ENCODE measurements at regions not wholly inside any gene's neighbourhood (a gene's known extent, or its start where the extent isn't known, plus 50 kb on each side); places are given as distances from the start of the nearest gene placed in this dataset.
"Not testable (repeated sequence)": the region's sequence is repeated elsewhere in the genome, so short reads cannot be mapped to it uniquely, and the experiment has no call there.

GRCh38 chrX:1807301-1807731 lies 192.5 kb downstream of the ASMT start:
- H3K27me3 ChIP-seq (ENCODE audit: control insufficient read depth, insufficient read depth, low read length) = peaks cover 6% of the 10 kb centered on the region
- no peak overlapping the region for H3K4me3 ChIP-seq (ENCODE audit: low read length)
- WGBS (ENCODE audit: insufficient coverage) = 6% methylated on average over 9 of the region's 12 CpGs
- no peaks in the 10 kb centered on the region for H3K9me3 ChIP-seq (replicated peaks; ENCODE audit: control insufficient read depth, low read depth, low read length)
- DNase-seq = peak; percentile 21
- H3K4me1 ChIP-seq (ENCODE audit: control insufficient read depth, insufficient read depth, low read length) = no peaks in the 10 kb centered on the region
- H3K27ac ChIP-seq (ENCODE audit: low read length) = no peak overlapping the region
- H3K36me3 ChIP-seq (ENCODE audit: control insufficient read depth, insufficient read depth, low read length) = no peaks in the 10 kb centered on the region

DNA sequence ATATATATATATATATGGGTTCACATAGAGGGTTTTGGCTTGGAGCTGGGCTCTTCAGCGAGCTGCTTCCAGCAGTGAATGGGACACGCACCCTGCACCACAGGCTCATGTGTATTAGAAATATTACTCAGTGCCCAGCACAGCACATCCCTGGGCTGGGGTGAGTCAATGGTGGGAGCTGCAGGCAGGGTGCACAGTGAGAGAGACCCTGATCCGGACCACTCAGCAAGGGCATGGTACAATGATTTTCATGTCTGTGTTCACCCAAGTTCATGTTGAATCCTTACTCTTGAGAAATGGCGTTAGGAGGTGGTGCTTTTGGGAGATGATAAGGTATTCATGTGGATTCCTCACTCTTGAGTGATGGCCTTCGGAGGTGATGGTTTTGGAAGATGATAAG lies 194.7 kb downstream of the ASMT start:
- H3K36me3 ChIP-seq (ENCODE audit: control insufficient read depth, insufficient read depth, low read length) = no peaks in the 10 kb centered on the region
- H3K4me1 ChIP-seq (ENCODE audit: control insufficient read depth, insufficient read depth, low read length) = no peaks in the 10 kb centered on the region
- WGBS (ENCODE audit: insufficient coverage) = 80% methylated on average over 2 of the region's 5 CpGs
- no peak for DNase-seq
- H3K27ac ChIP-seq (ENCODE audit: low read length) = no peak overlapping the region
- H3K27me3 ChIP-seq (ENCODE audit: control insufficient read depth, insufficient read depth, low read length) = peaks cover 8% of the 10 kb centered on the region
- H3K4me3 ChIP-seq (ENCODE audit: low read length) = no peak overlapping the region
- H3K9me3 ChIP-seq (replicated peaks; ENCODE audit: control insufficient read depth, low read depth, low read length) = no peaks in the 10 kb centered on the region

DNA sequence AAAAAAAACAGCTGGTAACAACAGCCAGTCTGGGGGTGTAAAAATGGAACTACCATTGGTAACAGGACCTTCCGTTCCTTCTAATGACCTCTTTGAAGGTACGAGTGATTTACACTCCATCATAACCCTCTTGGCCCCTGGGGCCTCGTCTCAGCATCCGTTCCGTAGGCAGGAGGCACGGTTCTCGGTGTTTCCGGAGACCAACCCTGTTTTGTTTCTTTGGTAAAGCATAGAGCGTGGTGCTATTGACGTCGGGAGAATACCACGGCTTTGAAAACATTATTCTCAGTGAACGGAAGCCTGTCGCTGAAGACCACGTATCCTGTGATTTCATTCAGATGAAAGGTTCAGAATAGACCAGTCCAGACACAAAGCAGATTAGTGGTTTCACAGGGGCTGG lies 198.9 kb downstream of the ASMT start:
- H3K4me3 ChIP-seq (ENCODE audit: low read length) = no peak overlapping the region
- 22% methylated on average over 9 of the region's 15 CpGs for WGBS (ENCODE audit: insufficient coverage)
- no peak for DNase-seq
- H3K9me3 ChIP-seq (replicated peaks; ENCODE audit: control insufficient read depth, low read depth, low read length) = no peaks in the 10 kb centered on the region
- H3K27me3 ChIP-seq (ENCODE audit: control insufficient read depth, insufficient read depth, low read length) = peaks cover 5% of the 10 kb centered on the region
- H3K27ac ChIP-seq (ENCODE audit: low read length) = no peak overlapping the region
- no peaks in the 10 kb centered on the region for H3K4me1 ChIP-seq (ENCODE audit: control insufficient read depth, insufficient read depth, low read length)
- H3K36me3 ChIP-seq (ENCODE audit: control insufficient read depth, insufficient read depth, low read length) = no peaks in the 10 kb centered on the region

DNA sequence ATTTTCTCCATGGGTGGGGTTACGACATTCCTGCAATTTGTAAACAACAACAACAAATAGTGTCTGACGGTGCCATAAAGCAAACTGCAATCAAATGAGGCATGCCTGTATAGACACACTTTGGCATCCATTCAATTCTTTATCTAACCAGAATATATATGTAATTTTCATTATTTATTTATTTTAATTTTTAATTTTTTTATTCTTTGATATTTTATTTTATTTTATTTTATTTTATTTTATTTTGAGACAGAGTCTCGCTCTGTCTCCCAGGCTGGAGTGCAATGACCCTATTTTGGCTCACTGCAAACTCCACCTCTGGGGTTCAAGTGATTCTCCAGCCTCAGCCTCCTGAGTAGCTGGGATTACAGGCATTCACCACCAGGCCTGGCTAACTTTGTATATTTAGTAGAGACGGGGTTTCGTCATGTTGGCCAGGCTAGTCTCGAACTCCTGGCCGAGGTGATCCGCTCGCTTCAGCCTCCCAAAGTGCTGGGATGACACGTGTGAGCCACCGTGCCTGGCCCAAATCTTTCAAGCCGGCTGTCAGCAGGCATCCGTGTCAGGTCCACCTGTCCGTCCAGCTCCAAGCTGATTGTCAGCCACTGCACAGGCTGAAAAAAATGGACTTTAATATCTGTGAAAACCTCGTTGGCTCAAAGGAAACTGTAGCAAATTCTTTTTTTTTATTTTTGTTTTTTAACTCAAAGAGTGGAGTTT lies 200.8 kb downstream of the ASMT start:
- no peak overlapping the region for H3K27ac ChIP-seq (ENCODE audit: low read length)
- 92% methylated on average over 10 of the region's 15 CpGs for WGBS (ENCODE audit: insufficient coverage)
- no peaks in the 10 kb centered on the region for H3K4me1 ChIP-seq (ENCODE audit: control insufficient read depth, insufficient read depth, low read length)
- no peaks in the 10 kb centered on the region for H3K36me3 ChIP-seq (ENCODE audit: control insufficient read depth, insufficient read depth, low read length)
- peaks cover 5% of the 10 kb centered on the region for H3K27me3 ChIP-seq (ENCODE audit: control insufficient read depth, insufficient read depth, low read length)
- H3K9me3 ChIP-seq (replicated peaks; ENCODE audit: control insufficient read depth, low read depth, low read length) = no peaks in the 10 kb centered on the region
- no peak overlapping the region for H3K4me3 ChIP-seq (ENCODE audit: low read length)
- no peak for DNase-seq

GRCh38 chrX:1816387-1816982 lies 201.6 kb downstream of the ASMT start:
- not testable (repeated sequence) for H3K36me3 ChIP-seq (ENCODE audit: control insufficient read depth, insufficient read depth, low read length); H3K27ac ChIP-seq (ENCODE audit: low read length); H3K4me3 ChIP-seq (ENCODE audit: low read length); H3K27me3 ChIP-seq (ENCODE audit: control insufficient read depth, insufficient read depth, low read length); H3K4me1 ChIP-seq (ENCODE audit: control insufficient read depth, insufficient read depth, low read length); DNase-seq; H3K9me3 ChIP-seq (replicated peaks; ENCODE audit: control insufficient read depth, low read depth, low read length)
- WGBS (ENCODE audit: insufficient coverage) = 70% methylated on average over 2 of the region's 17 CpGs

- Histone ChIP-seq H3K36me3 (ENCODE audit: control insufficient read depth, insufficient read depth, low read length) (no peaks in the 10 kb centered on the region), H3K27ac (ENCODE audit: low read length) (no peak overlapping the region), H3K4me3 (ENCODE audit: low read length) (no peak overlapping the region), H3K9me3 (replicated peaks; ENCODE audit: control insufficient read depth, low read depth, low read length) (no peaks in the 10 kb centered on the region), H3K27me3 (ENCODE audit: control insufficient read depth, insufficient read depth, low read length) (no peaks in the 10 kb centered on the region), H3K4me1 (ENCODE audit: control insufficient read depth, insufficient read depth, low read length) (no peaks in the 10 kb centered on the region)
- 59% methylated on average over 2 of the region's 8 CpGs for WGBS (ENCODE audit: insufficient coverage)
- DNase-seq = no peak
Observed at GRCh38 chrX:1821846-1822245, 207.0 kb downstream of the ASMT start.

DNA sequence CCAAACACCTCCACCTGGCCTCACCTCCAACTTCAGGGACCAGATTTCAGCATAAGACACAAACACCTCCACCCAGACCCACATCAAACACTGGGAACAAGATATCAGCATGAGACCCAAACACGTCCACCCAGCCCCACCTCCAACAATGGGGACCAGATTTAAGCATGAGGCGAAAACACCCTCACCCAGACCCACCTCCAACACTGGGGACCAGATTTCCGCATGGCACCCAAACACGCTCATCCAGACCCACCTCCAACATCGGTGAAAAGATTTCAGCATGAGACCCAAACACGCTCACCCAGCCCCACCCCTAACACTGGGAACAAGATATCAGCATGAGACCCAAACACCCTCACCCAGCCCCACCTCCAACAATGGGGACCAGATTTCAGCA lies 210.0 kb downstream of the ASMT start:
- WGBS (ENCODE audit: insufficient coverage) = 81% methylated on average over 5 of the region's 6 CpGs
- H3K27me3 ChIP-seq (ENCODE audit: control insufficient read depth, insufficient read depth, low read length) = no peaks in the 10 kb centered on the region
- DNase-seq = no peak

GRCh38 chrX:1833656-1834360 lies 218.9 kb downstream of the ASMT start:
- Histone ChIP-seq H3K27ac (ENCODE audit: low read length) (no peak overlapping the region), H3K27me3 (ENCODE audit: control insufficient read depth, insufficient read depth, low read length) (no peaks in the 10 kb centered on the region), H3K9me3 (replicated peaks; ENCODE audit: control insufficient read depth, low read depth, low read length) (peaks cover 5% of the 10 kb centered on the region), H3K4me3 (ENCODE audit: low read length) (no peak overlapping the region), H3K36me3 (ENCODE audit: control insufficient read depth, insufficient read depth, low read length) (no peaks in the 10 kb centered on the region), H3K4me1 (ENCODE audit: control insufficient read depth, insufficient read depth, low read length) (no peaks in the 10 kb centered on the region)
- DNase-seq = no peak
- WGBS (ENCODE audit: insufficient coverage) = 77% methylated on average over 10 of the region's 15 CpGs

More for the DNA sequence above, 210.0 kb downstream of the ASMT start:
- Histone ChIP-seq H3K27ac (ENCODE audit: low read length) (no peak overlapping the region), H3K36me3 (ENCODE audit: control insufficient read depth, insufficient read depth, low read length) (no peaks in the 10 kb centered on the region), H3K4me1 (ENCODE audit: control insufficient read depth, insufficient read depth, low read length) (no peaks in the 10 kb centered on the region), H3K4me3 (ENCODE audit: low read length) (no peak overlapping the region), H3K9me3 (replicated peaks; ENCODE audit: control insufficient read depth, low read depth, low read length) (no peaks in the 10 kb centered on the region)

DNA sequence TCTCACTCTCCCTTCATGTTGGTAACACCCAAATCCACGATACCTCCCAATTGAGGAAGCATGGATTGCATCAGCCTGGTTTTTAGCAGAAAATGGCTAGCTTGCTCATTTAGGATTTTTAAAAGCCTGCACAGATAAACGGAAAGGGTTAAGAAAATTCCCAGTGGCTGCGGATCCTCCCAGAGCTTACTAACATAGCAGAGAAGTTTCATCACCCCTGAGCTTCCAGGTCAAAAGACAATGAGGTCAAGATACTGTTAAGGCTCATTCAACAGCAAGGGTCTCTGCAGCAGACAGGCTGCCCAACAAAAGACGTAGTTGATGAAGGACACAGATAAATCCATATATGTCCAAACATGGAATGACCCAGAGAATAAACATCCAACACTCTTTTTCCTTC lies 220.2 kb downstream of the ASMT start:
- no peak overlapping the region for H3K27ac ChIP-seq (ENCODE audit: low read length)
- H3K36me3 ChIP-seq (ENCODE audit: control insufficient read depth, insufficient read depth, low read length) = no peaks in the 10 kb centered on the region
- WGBS (ENCODE audit: insufficient coverage) = 76% methylated on average over 2 of the region's 4 CpGs
- no peaks in the 10 kb centered on the region for H3K27me3 ChIP-seq (ENCODE audit: control insufficient read depth, insufficient read depth, low read length)
- H3K4me1 ChIP-seq (ENCODE audit: control insufficient read depth, insufficient read depth, low read length) = no peaks in the 10 kb centered on the region
- DNase-seq = no peak
- H3K9me3 ChIP-seq (replicated peaks; ENCODE audit: control insufficient read depth, low read depth, low read length) = peaks cover 5% of the 10 kb centered on the region
- no peak overlapping the region for H3K4me3 ChIP-seq (ENCODE audit: low read length)

DNA sequence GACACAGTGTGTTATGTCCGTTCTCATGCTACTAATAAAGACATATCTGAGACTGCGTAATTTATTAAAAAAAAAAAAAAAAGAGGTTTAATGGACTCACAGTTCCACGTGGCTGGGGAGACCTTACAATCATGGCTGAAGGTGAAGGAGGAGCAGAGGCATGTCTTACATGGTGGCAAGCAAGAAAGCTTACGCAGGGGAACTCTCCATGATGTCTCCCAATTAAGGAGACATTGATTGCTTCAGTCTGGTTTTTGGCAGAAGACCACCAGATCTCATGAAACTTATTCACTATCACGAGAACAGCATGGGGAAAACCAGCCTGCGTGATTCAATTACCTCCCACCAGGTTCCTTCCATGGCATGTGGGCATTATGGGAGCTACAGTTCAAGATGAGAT lies 221.8 kb downstream of the ASMT start:
- no peak overlapping the region for H3K4me3 ChIP-seq (ENCODE audit: low read length)
- H3K27ac ChIP-seq (ENCODE audit: low read length) = no peak overlapping the region
- DNase-seq = no peak
- no peaks in the 10 kb centered on the region for H3K27me3 ChIP-seq (ENCODE audit: control insufficient read depth, insufficient read depth, low read length)
- H3K4me1 ChIP-seq (ENCODE audit: control insufficient read depth, insufficient read depth, low read length) = no peaks in the 10 kb centered on the region
- H3K36me3 ChIP-seq (ENCODE audit: control insufficient read depth, insufficient read depth, low read length) = no peaks in the 10 kb centered on the region
- peaks cover 5% of the 10 kb centered on the region for H3K9me3 ChIP-seq (replicated peaks; ENCODE audit: control insufficient read depth, low read depth, low read length)
- WGBS (ENCODE audit: insufficient coverage) = no CpG with 5 or more reads among the region's 6 CpGs

Measured in muscle of leg (tissue), 3 donors.